BJ (cell line): ENCODE measurements at regions not wholly inside any gene's neighbourhood (a gene's known extent, or its start where the extent isn't known, plus 50 kb on each side); places are given as distances from the start of the nearest gene placed in this dataset.

Experiments used
- CTCF ChIA-PET: fragments of 350-600 bp; formaldehyde crosslinking; extraction: SDS; loops from one replicate; lab custom pipeline; 2021; ENCODE audit warnings: antibody characterized with exemption, inconsistent platforms; lab: Yijun Ruan, JAX
- POLR2A ChIA-PET: fragments of 300-600 bp; sonication (Branson Sonifier 250); formaldehyde crosslinking; extraction: SDS; loops from one replicate; lab custom pipeline; 2021; ENCODE audit warnings: antibody characterized with exemption; lab: Charles Lee
- DNase-seq: peaks from one replicate; pipeline ENCODE4 v3.0.0-alpha.2; 2011; ENCODE audit warnings: low read depth
- H3K27me3 ChIP-seq: 2 replicates; pipeline ENCODE4 v1.6.0; 2011; ENCODE audit warnings: low read length; ENCODE audit not compliant: control insufficient read depth, insufficient read depth
- H3K36me3 ChIP-seq: 2 replicates; pipeline ENCODE4 v1.5.1; 2011; ENCODE audit warnings: low read length; ENCODE audit not compliant: control insufficient read depth, insufficient read depth
- H3K4me3 ChIP-seq: 2 replicates; pipeline ENCODE4 v1.5.1; 2011; ENCODE audit warnings: low read depth, mild to moderate bottlenecking, control low read depth, low read length
- TF ChIP-seq, protein P1 (sequence below): IDR thresholded peaks from 2 replicates; pipeline ENCODE4 v1.5.1; 2011; ENCODE audit warnings: low read depth, mild to moderate bottlenecking, control low read depth, inconsistent platforms, low read length, moderate library complexity; ENCODE audit not compliant: insufficient read depth

DNA sequence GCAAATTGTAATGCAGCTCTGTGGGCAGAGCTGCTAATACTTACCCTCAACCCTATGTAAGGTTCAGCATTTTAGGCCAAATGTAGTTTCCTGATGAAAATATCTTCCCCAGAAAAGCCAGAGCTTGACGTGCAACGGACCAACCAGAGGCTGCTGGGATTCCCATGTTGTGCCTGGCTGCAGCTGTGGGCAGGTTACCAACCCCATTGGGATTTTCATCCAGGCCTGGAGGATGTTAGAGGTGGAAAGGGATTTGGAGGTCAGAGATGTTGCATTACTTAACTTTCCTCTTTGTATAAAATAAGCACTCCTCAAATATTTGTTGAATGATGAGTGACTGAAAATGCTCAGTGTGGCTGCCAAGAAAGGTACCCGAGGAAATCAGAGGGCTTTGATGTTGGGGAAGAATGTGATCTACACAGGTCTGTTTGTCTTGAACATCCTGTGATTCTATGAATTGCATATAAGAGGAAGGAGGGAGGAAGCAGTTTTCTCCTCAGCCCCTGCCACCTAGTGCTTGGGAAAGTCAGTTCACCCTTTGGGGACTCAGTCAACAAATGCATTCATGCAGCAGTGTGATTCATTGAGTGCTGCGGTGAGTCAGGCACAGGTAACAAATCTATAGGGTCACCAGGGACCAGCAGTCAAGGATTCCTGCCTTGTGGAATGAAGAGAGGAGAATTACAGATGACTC, 487.2 kb downstream of the RPS24 start:
- ChIA-PET CTCF (interaction anchor here (0.8 to 1.3 kb wide), 2 partner anchors 51 to 137 kb away, joined by 3 read pairs; no protein-coding TSS in a partner anchor), POLR2A (no interaction called here)
- no peaks in the 10 kb centered on the region for H3K36me3 ChIP-seq
- no peak for DNase-seq
- no peaks in the 10 kb centered on the region for H3K27me3 ChIP-seq
- H3K4me3 ChIP-seq: no peak overlapping the region
- TF ChIP-seq, protein P1, sequence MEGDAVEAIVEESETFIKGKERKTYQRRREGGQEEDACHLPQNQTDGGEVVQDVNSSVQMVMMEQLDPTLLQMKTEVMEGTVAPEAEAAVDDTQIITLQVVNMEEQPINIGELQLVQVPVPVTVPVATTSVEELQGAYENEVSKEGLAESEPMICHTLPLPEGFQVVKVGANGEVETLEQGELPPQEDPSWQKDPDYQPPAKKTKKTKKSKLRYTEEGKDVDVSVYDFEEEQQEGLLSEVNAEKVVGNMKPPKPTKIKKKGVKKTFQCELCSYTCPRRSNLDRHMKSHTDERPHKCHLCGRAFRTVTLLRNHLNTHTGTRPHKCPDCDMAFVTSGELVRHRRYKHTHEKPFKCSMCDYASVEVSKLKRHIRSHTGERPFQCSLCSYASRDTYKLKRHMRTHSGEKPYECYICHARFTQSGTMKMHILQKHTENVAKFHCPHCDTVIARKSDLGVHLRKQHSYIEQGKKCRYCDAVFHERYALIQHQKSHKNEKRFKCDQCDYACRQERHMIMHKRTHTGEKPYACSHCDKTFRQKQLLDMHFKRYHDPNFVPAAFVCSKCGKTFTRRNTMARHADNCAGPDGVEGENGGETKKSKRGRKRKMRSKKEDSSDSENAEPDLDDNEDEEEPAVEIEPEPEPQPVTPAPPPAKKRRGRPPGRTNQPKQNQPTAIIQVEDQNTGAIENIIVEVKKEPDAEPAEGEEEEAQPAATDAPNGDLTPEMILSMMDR: peak; percentile 48

DNA sequence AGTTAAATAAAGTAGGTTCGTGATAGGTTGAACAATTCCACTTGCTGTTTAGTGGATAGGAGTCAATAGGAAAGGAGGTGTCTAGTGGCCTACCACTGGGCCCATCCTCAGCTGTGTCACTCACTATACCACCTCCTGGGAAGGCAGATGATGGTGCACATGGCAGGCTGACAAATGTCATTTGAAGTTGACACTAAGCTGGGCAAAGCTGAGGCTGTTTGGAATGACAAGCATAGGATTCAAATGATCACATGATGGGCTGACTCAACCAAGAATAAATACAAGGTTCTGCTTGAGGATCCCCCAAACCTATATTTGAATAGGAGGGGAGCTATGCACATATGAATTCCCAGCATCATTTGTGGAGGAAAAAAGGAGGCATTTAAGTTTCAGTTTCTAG, 489.8 kb downstream of the RPS24 start:
- CTCF ChIA-PET: interaction anchor here (0.8 to 1.6 kb wide), 2 partner anchors 14 to 15 kb away, joined by 3 read pairs; no protein-coding TSS in a partner anchor
- no peak overlapping the region for H3K4me3 ChIP-seq
- POLR2A ChIA-PET: interaction anchor here (0.7 kb wide), 1 partner anchor 56 kb away, joined by 6 read pairs; no protein-coding TSS in a partner anchor

DNA sequence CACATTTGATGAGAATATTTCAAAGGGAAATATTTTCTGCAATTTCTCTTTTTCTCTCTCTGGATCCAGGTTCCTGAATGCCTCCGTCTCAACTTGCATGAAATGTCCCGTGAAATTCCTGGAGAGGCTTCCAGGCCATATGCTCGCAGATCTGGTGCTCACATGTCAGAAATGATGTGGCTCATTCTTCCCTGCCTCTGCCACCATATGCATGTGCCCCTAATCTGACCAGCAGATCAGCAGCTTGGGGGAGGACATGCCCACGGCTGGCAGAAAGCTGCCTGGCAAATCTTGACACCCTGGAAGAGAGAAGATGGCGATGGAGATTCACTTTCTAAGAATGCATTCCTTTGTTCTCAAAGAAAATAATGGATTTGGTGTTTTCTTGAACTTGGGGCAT, 490.7 kb downstream of the RPS24 start:
- Histone ChIP-seq H3K4me3 (no peak overlapping the region), H3K27me3 (no peaks in the 10 kb centered on the region), H3K36me3 (no peaks in the 10 kb centered on the region)
- ChIA-PET POLR2A (no interaction called here), CTCF (interaction anchor here (0.8 to 1.6 kb wide), 2 partner anchors 11 to 15 kb away, joined by 3 read pairs; no protein-coding TSS in a partner anchor)
- TF ChIP-seq, protein P1: no peak
- no peak for DNase-seq

More for the DNA sequence above, 489.8 kb downstream of the RPS24 start:
- TF ChIP-seq, protein P1: no peak
- Histone ChIP-seq H3K36me3 (no peaks in the 10 kb centered on the region), H3K27me3 (no peaks in the 10 kb centered on the region)
- DNase-seq: no peak

DNA sequence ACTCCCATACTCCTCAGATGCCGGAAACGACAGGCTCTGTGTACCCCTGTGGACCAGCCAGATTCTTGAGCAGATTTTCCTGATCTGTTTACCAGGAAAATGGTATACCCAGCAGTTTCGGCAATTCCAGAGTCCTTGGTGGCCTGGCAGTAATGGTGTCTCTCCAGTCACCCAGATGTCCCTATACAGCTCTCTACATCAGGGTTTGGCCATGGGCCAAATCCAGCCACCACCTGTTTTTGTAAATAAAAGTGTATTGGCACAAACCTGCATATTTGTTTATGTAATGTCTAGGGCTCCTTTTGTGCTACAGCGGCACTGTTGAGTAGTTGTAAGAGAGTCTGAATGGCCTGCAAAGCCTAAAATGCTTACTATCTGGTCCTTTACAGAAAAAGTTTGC, 491.3 kb downstream of the RPS24 start:
- ChIA-PET CTCF (interaction anchor here (1.6 kb wide), 1 partner anchor 15 kb away, joined by 3 read pairs; no protein-coding TSS in a partner anchor), POLR2A (no interaction called here)
- Histone ChIP-seq H3K4me3 (no peak overlapping the region), H3K27me3 (no peaks in the 10 kb centered on the region), H3K36me3 (no peaks in the 10 kb centered on the region)
- TF ChIP-seq, protein P1: no peak
- no peak for DNase-seq

DNA sequence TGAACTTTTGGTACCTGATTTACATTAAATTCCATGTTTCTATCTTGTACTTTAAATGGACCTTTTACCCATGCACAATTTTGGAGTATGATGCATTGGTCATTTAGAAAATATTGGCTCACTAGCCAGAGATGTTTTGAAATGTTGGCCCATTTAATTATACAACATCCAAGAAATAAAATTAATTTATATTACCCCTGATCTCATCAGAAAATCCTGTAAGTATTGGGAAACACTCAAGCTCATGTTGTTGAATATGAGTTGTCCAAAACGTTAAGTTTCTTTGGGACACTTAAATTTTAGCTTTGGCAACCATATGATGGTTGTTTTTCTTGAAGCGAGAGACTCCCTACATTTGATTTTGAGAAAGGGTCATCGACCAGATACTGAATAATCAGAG, 492.7 kb downstream of the RPS24 start:
- DNase-seq: no peak
- Histone ChIP-seq H3K36me3 (no peaks in the 10 kb centered on the region), H3K4me3 (no peak overlapping the region), H3K27me3 (peaks cover 5% of the 10 kb centered on the region)
- TF ChIP-seq, protein P1: no peak
- ChIA-PET CTCF (interaction anchor here (0.6 kb wide), 1 partner anchor 334 kb away, joined by 3 read pairs; no protein-coding TSS in a partner anchor), POLR2A (no interaction called here)
